ENCODE measurements at regions not wholly inside any gene's neighbourhood (a gene's known extent, or its start where the extent isn't known, plus 50 kb on each side); places are given as distances from the start of the nearest gene placed in this dataset.
"Not testable (repeated sequence)": the region's sequence is repeated elsewhere in the genome, so short reads cannot be mapped to it uniquely, and the experiment has no call there.

- TF ChIP-seq, protein P1, sequence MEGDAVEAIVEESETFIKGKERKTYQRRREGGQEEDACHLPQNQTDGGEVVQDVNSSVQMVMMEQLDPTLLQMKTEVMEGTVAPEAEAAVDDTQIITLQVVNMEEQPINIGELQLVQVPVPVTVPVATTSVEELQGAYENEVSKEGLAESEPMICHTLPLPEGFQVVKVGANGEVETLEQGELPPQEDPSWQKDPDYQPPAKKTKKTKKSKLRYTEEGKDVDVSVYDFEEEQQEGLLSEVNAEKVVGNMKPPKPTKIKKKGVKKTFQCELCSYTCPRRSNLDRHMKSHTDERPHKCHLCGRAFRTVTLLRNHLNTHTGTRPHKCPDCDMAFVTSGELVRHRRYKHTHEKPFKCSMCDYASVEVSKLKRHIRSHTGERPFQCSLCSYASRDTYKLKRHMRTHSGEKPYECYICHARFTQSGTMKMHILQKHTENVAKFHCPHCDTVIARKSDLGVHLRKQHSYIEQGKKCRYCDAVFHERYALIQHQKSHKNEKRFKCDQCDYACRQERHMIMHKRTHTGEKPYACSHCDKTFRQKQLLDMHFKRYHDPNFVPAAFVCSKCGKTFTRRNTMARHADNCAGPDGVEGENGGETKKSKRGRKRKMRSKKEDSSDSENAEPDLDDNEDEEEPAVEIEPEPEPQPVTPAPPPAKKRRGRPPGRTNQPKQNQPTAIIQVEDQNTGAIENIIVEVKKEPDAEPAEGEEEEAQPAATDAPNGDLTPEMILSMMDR (IDR thresholded peaks at IDR 0.05), result not testable (repeated sequence)
- not testable (repeated sequence) for TF ChIP-seq ZFX (IDR thresholded peaks at IDR 0.05; ENCODE audit: borderline replicate concordance)
These were observed 251.0 kb downstream of the GOLGA6L6 start for GRCh38 chr15:20290606-20291005.

All from 22Rv1 (cell line).